Neuronal stem cell (in vitro differentiated cells): ENCODE measurements at regions not wholly inside any gene's neighbourhood (a gene's known extent, or its start where the extent isn't known, plus 50 kb on each side); places are given as distances from the start of the nearest gene placed in this dataset.

ENCODE experiments used
- DNase-seq: peaks from one replicate; pipeline ENCODE4 v3.0.0-alpha.2; 2013; ENCODE audit warnings: low spot score
- H2AFZ ChIP-seq: one replicate; pipeline ENCODE4 v1.6.1; 2013; ENCODE audit warnings: mild to moderate bottlenecking, low read length, inconsistent platforms
- H2AK5ac ChIP-seq: 2 replicates; pipeline ENCODE4 v1.6.1; 2013; ENCODE audit warnings: low read depth, mild to moderate bottlenecking, inconsistent platforms, low read length, moderate library complexity, mixed read lengths
- H2BK120ac ChIP-seq: 2 replicates; pipeline ENCODE4 v1.6.1; 2013; ENCODE audit warnings: low read depth, mild to moderate bottlenecking, inconsistent platforms, low read length, moderate library complexity, mixed read lengths
- H2BK12ac ChIP-seq: one replicate; pipeline ENCODE4 v1.6.1; 2013; ENCODE audit warnings: low read length, inconsistent platforms
- H2BK15ac ChIP-seq: 2 replicates; pipeline ENCODE4 v1.6.1; 2013; ENCODE audit warnings: mild to moderate bottlenecking, low read length, inconsistent platforms, mixed read lengths
- H2BK5ac ChIP-seq: one replicate; pipeline ENCODE4 v1.6.1; 2013; ENCODE audit warnings: inconsistent platforms, mild to moderate bottlenecking, low read length, moderate library complexity
- H3K14ac ChIP-seq: one replicate; pipeline ENCODE4 v1.6.1; 2013; ENCODE audit warnings: low read length, inconsistent platforms
- H3K18ac ChIP-seq: 2 replicates; pipeline ENCODE4 v1.6.1; 2013; ENCODE audit warnings: low read length, inconsistent platforms
- H3K23ac ChIP-seq: 2 replicates; pipeline ENCODE4 v1.6.1; 2013; ENCODE audit warnings: low read depth, mild to moderate bottlenecking, mixed read lengths, low read length, inconsistent platforms; ENCODE audit not compliant: poor library complexity
- H3K27ac ChIP-seq: replicated peaks from 3 replicates; pipeline ENCODE4 v1.5.1; 2013; ENCODE audit warnings: low read length, inconsistent platforms
- H3K27me3 ChIP-seq, 3 experiments: 2 replicates each; pipeline ENCODE4 v1.6.1; 2013; ENCODE audit warnings: low read length in 3 of 3, mild to moderate bottlenecking in 2 of 3, inconsistent platforms in 1 of 3, low read depth in 1 of 3, mixed read lengths in 1 of 3, moderate library complexity in 1 of 3; ENCODE audit not compliant: control insufficient read depth in 3 of 3, insufficient read depth in 3 of 3
- H3K36me3 ChIP-seq, 2 donors: replicated peaks in 1 of 2; 2 replicates each; pipeline ENCODE4 v1.6.1; 2013; ENCODE audit warnings: low read length in 2 of 2; ENCODE audit not compliant: control insufficient read depth in 2 of 2, insufficient read depth in 2 of 2
- H3K4ac ChIP-seq: 2 replicates; pipeline ENCODE4 v1.6.1; 2013; ENCODE audit warnings: inconsistent platforms, mild to moderate bottlenecking, low read length, moderate library complexity
- H3K4me1 ChIP-seq, 2 donors: 1 replicate in 1 of 2; 2 replicates in 1 of 2; pipeline ENCODE4 v1.6.1; 2013; ENCODE audit warnings: low read length in 2 of 2, low read depth in 1 of 2; ENCODE audit not compliant: control insufficient read depth in 2 of 2, insufficient read depth in 1 of 2
- H3K4me2 ChIP-seq: one replicate; pipeline ENCODE4 v1.6.1; 2013; ENCODE audit warnings: mild to moderate bottlenecking, low read length, inconsistent platforms; ENCODE audit not compliant: insufficient read depth, poor library complexity, severe bottlenecking
- H3K4me3 ChIP-seq, 2 donors: 2 replicates each; pipeline ENCODE4 v1.5.1; 2013; ENCODE audit warnings: low read length in 2 of 2, mild to moderate bottlenecking in 2 of 2, inconsistent platforms in 1 of 2, moderate library complexity in 1 of 2
- H3K79me1 ChIP-seq: one replicate; pipeline ENCODE4 v1.6.1; 2013; ENCODE audit warnings: low read depth, mild to moderate bottlenecking, inconsistent platforms, low read length, moderate library complexity
- H3K9ac ChIP-seq: one replicate; pipeline ENCODE4 v1.6.1; 2013; ENCODE audit warnings: mild to moderate bottlenecking, low read depth, low read length, inconsistent platforms; ENCODE audit not compliant: poor library complexity
- H3K9me3 ChIP-seq, 2 donors: replicated peaks in 1 of 2; 2 replicates each; pipeline versions ENCODE3 to v1.6.1; 2013; ENCODE audit warnings: low read length in 2 of 2, mild to moderate bottlenecking in 2 of 2, inconsistent platforms in 1 of 2, low read depth in 1 of 2, mixed read lengths in 1 of 2, moderate library complexity in 1 of 2; ENCODE audit not compliant: control insufficient read depth in 2 of 2, insufficient read depth in 1 of 2
- H4K8ac ChIP-seq: one replicate; pipeline ENCODE4 v1.6.1; 2013; ENCODE audit warnings: low read depth, mild to moderate bottlenecking, inconsistent platforms, low read length, moderate library complexity
- H4K91ac ChIP-seq: one replicate; pipeline ENCODE4 v1.6.1; 2013; ENCODE audit warnings: low read length, low read depth, mild to moderate bottlenecking, inconsistent platforms; ENCODE audit not compliant: poor library complexity
- WGBS, 2 donors: extraction: QIAGEN DNeasy Blood & Tissue Kit; methylation state at CpG; one replicate each; pipeline ENCODE4 v1.1.7; 2013; ENCODE audit warnings: missing lambda C conversion rate in 2 of 2, mixed read lengths in 1 of 2; ENCODE audit not compliant: insufficient read length in 2 of 2, insufficient replicate concordance in 1 of 2; ENCODE audit errors: extremely low coverage in 2 of 2; 5-methylcytosine and 5-hydroxymethylcytosine counted together

DNA sequence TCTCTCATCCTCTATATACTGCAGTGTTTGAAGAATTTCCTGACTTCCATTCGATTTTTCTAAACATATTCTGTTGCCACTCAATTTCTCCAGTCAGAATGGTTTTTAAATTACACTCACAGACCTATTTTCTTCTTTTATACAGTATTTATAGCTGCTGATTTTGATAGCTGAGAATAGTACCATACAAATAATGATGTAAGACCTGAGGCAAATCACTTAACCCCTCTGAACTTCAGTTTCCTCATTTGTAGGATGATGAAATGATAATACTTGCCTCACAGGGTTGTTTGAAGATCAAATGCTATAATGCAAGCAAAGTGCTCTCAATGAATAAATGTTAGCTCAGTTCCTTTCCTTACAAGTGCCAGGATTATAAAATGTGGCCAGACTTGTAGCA lies 241.8 kb downstream of the CPS1 start:
- no peak overlapping the region for H2BK15ac ChIP-seq
- H3K9me3 ChIP-seq = no peaks in the 10 kb centered on the region

DNA sequence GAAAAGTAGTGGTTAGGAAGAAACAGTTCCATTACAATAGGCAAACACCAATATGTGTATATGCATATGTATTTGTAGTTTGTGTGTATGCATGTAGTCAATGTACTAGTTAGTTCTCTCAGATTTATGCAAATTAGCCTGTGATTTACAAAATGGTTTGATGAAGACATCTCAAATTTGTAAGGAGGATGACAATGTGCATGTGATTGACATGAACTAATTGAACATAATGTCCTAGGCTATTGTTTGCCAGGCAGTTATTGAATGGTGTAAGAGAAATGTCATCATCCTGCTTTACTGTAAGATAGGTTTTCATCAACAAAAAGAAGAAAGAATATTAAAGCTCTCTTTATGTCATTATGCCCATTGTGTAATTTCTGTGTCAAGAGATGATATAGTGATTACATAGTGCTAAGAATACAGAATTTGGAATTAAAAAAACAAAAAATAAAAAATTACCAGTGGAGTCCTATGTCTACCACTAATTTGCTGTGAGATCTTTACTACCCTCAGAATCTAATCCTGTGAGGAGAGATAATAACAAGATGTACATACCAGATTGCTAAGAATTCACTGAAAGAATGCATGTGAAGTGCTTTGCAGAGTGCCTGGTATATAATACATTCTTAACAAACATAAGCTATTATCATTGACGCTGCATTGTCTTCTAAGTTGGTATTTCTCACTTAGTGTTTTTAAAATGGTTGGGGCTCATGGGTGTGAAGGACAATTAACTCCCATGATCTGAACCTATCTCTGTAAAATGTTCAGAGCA lies 258.0 kb downstream of the CPS1 start:
- no peaks in the 10 kb centered on the region for H3K27me3 ChIP-seq
- H3K14ac ChIP-seq = no peak overlapping the region
- no peak overlapping the region for H2BK15ac ChIP-seq
- no peak overlapping the region for H2AFZ ChIP-seq
- no peak overlapping the region for H3K4ac ChIP-seq
- H3K9ac ChIP-seq = no peak overlapping the region
- no peak overlapping the region for H3K4me2 ChIP-seq
- H3K4me1 ChIP-seq = no peaks in the 10 kb centered on the region
- H2BK12ac ChIP-seq = no peak overlapping the region
- H2BK5ac ChIP-seq = no peak overlapping the region
- no CpG with 5 or more reads among the region's 1 CpG for WGBS, 2 donors
- H2BK120ac ChIP-seq = no peak overlapping the region
- H2AK5ac ChIP-seq = no peak overlapping the region
- H3K23ac ChIP-seq = no peak overlapping the region
- H3K27ac ChIP-seq = no peak overlapping the region
- H3K4me3 ChIP-seq = no peak overlapping the region
- H4K91ac ChIP-seq = no peak overlapping the region
- no peaks in the 10 kb centered on the region for H3K79me1 ChIP-seq
- no peak overlapping the region for H3K18ac ChIP-seq
- peaks cover 0 to 2% of the 10 kb centered on the region in 2 donors for H3K9me3 ChIP-seq
- no peak for DNase-seq
- no peak overlapping the region for H4K8ac ChIP-seq
- no peaks in the 10 kb centered on the region for H3K36me3 ChIP-seq

More for the DNA sequence above, 241.8 kb downstream of the CPS1 start:
- DNase-seq = no peak
- H3K4ac ChIP-seq = no peak overlapping the region
- no CpG with 5 or more reads among the region's 1 CpG for WGBS, 2 donors
- no peak overlapping the region for H3K4me3 ChIP-seq
- H3K4me2 ChIP-seq = no peak overlapping the region
- H3K14ac ChIP-seq = no peak overlapping the region
- no peak overlapping the region for H4K8ac ChIP-seq
- peaks cover 0 to 2% of the 10 kb centered on the region in 2 donors for H3K4me1 ChIP-seq
- no peak overlapping the region for H2BK12ac ChIP-seq
- no peaks in the 10 kb centered on the region for H3K36me3 ChIP-seq
- no peak overlapping the region for H2BK5ac ChIP-seq
- H3K23ac ChIP-seq = no peak overlapping the region
- H3K18ac ChIP-seq = no peak overlapping the region
- no peak overlapping the region for H3K27ac ChIP-seq
- no peak overlapping the region for H2BK120ac ChIP-seq
- H3K79me1 ChIP-seq = no peaks in the 10 kb centered on the region
- H2AK5ac ChIP-seq = no peak overlapping the region
- no peaks in the 10 kb centered on the region for H3K27me3 ChIP-seq
- H2AFZ ChIP-seq = no peak overlapping the region
- H3K9ac ChIP-seq = no peak overlapping the region
- H4K91ac ChIP-seq = no peak overlapping the region

DNA sequence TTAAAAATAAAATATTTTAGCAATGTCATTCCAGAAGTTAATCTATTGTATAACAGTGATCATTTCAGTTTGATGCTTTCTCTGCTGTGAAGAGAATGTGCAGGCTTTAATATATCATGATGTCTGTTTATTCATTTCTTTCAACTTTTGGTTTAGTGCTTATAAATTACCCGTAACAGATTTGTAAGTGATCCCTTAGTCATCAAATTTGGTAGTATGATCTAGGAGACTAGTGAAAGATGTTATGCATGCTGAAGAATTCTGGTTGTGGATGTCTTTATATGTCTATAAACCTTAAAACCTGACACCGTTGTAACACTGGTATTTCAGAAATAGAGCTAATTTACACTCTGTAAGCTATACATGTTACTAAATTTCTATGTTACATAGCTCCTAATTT lies 260.4 kb downstream of the CPS1 start:
- Histone ChIP-seq H3K4me3 (no peak overlapping the region), H3K79me1 (no peaks in the 10 kb centered on the region), H2AFZ (no peak overlapping the region), H3K9me3 (peaks cover 0 to 2% of the 10 kb centered on the region in 2 donors), H3K18ac (no peak overlapping the region), H2BK12ac (no peak overlapping the region), H3K36me3 (no peaks in the 10 kb centered on the region), H3K23ac (no peak overlapping the region), H3K27me3 (no peaks in the 10 kb centered on the region), H3K4ac (no peak overlapping the region), H3K4me2 (no peak overlapping the region), H3K9ac (no peak overlapping the region), H4K91ac (no peak overlapping the region), H2BK5ac (no peak overlapping the region), H2BK15ac (no peak overlapping the region), H3K14ac (no peak overlapping the region), H2BK120ac (no peak overlapping the region), H3K4me1 (no peaks in the 10 kb centered on the region), H4K8ac (no peak overlapping the region), H2AK5ac (no peak overlapping the region), H3K27ac (no peak overlapping the region)
- WGBS, 2 donors = no CpG with 5 or more reads among the region's 2 CpGs
- DNase-seq = no peak

DNA sequence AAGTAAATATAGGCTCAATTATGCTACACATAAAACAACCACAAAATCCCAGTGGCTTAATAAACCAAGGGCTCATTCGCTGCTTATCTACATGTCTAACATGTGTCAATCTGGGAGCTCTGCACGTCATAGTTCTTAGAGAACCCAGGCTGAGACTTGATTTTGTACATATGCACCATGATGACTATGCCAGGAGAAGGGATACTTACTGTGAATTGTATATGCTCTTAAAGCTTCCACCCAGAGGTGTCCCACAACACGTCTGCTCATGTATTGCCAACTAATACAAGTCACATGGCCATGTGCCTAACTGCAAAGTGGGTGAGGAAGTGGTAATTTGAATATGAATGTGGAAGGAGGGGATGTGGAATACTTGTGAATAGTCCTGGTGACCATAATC lies 262.1 kb downstream of the CPS1 start:
- no peak overlapping the region for H2BK12ac ChIP-seq
- H3K36me3 ChIP-seq = no peaks in the 10 kb centered on the region
- H3K4ac ChIP-seq = no peak overlapping the region
- no peak overlapping the region for H3K18ac ChIP-seq
- no peak overlapping the region for H4K8ac ChIP-seq
- no peak overlapping the region for H4K91ac ChIP-seq
- H2BK5ac ChIP-seq = no peak overlapping the region
- no peak overlapping the region for H2AK5ac ChIP-seq
- no peak overlapping the region for H2AFZ ChIP-seq
- H2BK15ac ChIP-seq = no peak overlapping the region
- no peak overlapping the region for H2BK120ac ChIP-seq
- no peaks in the 10 kb centered on the region for H3K27me3 ChIP-seq
- no peak overlapping the region for H3K27ac ChIP-seq
- no peak overlapping the region for H3K4me2 ChIP-seq
- no peaks in the 10 kb centered on the region for H3K4me1 ChIP-seq
- no peak for DNase-seq
- H3K4me3 ChIP-seq = no peak overlapping the region
- peaks cover 0 to 2% of the 10 kb centered on the region in 2 donors for H3K9me3 ChIP-seq
- H3K9ac ChIP-seq = no peak overlapping the region
- H3K14ac ChIP-seq = no peak overlapping the region
- WGBS, 2 donors = no CpG with 5 or more reads among the region's 3 CpGs
- no peak overlapping the region for H3K23ac ChIP-seq
- H3K79me1 ChIP-seq = no peaks in the 10 kb centered on the region
